Motor neuron (in vitro differentiated cells): ENCODE measurements at regions not wholly inside any gene's neighbourhood (a gene's known extent, or its start where the extent isn't known, plus 50 kb on each side); places are given as distances from the start of the nearest gene placed in this dataset.

Experiments
- ATAC-seq, 8 experiments: fragments of 200-7000 bp; cut with Tn5 transposase; replicated peaks in 6 of 8; 2 replicates each; pipeline ENCODE4 v1.8.0; 2021; ENCODE audit warnings: mild to moderate bottlenecking in 8 of 8, moderate library complexity in 8 of 8
- H3K27ac ChIP-seq, 2 donors: fragments of 250-450 bp; sonication (Bioruptor Pico); 2 replicates each; pipeline ENCODE4 v1.9.0; 2021; ENCODE audit warnings: antibody characterized with exemption in 2 of 2, mild to moderate bottlenecking in 2 of 2, moderate library complexity in 1 of 2
- H3K4me1 ChIP-seq, 2 donors: fragments of 250-450 bp; sonication (Bioruptor Pico); replicated peaks in 1 of 2; 2 replicates each; pipeline ENCODE4 v1.6.1; 2021; ENCODE audit warnings: antibody characterized with exemption in 2 of 2, mild to moderate bottlenecking in 2 of 2, moderate library complexity in 1 of 2
- H3K4me3 ChIP-seq, 5 donors: fragments of 250-450 bp; sonication (Bioruptor Pico); 2 replicates each; pipeline ENCODE4 v1.9.0; 2021; ENCODE audit warnings: antibody characterized with exemption in 5 of 5, mild to moderate bottlenecking in 5 of 5, moderate library complexity in 4 of 5
- WGBS, 10 experiments: fragments of 450-650 bp; shearing (Covaris generic); methylation state at CpG; one replicate each; pipeline ENCODE4 v1.0.0; 2022; 5-methylcytosine and 5-hydroxymethylcytosine counted together
- in situ Hi-C, 9 experiments: fragments of 400-800 bp; cut with MboI; loops; one replicate each; pipeline ENCODE4 v1.15.0; 2021; ENCODE audit warnings: low sequenced_read_pairs in 9 of 9, low pct_unique_long_range_greater_than_20kb in 2 of 9; ENCODE audit not compliant: unreplicated experiment in 9 of 9

GRCh38 chr21:18191139-18191538 lies 53.5 kb upstream of the CHODL start:
- Histone ChIP-seq H3K27ac (no peak overlapping the region), H3K4me3 (no peak overlapping the region)
- in situ Hi-C loops: no loop called here

GRCh38 chr21:18178509-18178908 lies 66.1 kb upstream of the CHODL start:
- in situ Hi-C loops: no loop called here
- Histone ChIP-seq H3K4me1 (no peaks in the 10 kb centered on the region), H3K4me3 (no peak overlapping the region), H3K27ac (no peak overlapping the region)
- ATAC-seq: no peak

More at GRCh38 chr21:18191139-18191538, 53.5 kb upstream of the CHODL start:
- no peaks in the 10 kb centered on the region for H3K4me1 ChIP-seq
- no peak for ATAC-seq

- H3K4me1 ChIP-seq: no peaks in the 10 kb centered on the region
- in situ Hi-C loops: loop anchor here in 1 of 9 experiments (25.0 kb wide), 1 partner anchor 112 kb away; no protein-coding TSS in a partner anchor
- no peak overlapping the region for H3K27ac ChIP-seq
- ATAC-seq: no peak
- no peak overlapping the region for H3K4me3 ChIP-seq
These were observed 70.3 kb upstream of the CHODL start for GRCh38 chr21:18174370-18174769.

- in situ Hi-C loops: loop anchor here in 1 of 9 experiments (25.0 kb wide), 1 partner anchor 109 kb away; no protein-coding TSS in a partner anchor
- H3K4me1 ChIP-seq: no peaks in the 10 kb centered on the region
- 21 to 100% (median 86%) methylated on average over 1 to 2 of the region's 2 CpGs for WGBS, 10 experiments
- ATAC-seq: no peak
- no peak overlapping the region for H3K4me3 ChIP-seq
- no peak overlapping the region for H3K27ac ChIP-seq
These were observed 73.8 kb upstream of the CHODL start for GRCh38 chr21:18170829-18171228.

- no peak for ATAC-seq
- in situ Hi-C loops: loop anchor here in 1 of 9 experiments (25.0 kb wide), 1 partner anchor 108 kb away; no protein-coding TSS in a partner anchor
- Histone ChIP-seq H3K4me3 (no peak overlapping the region), H3K4me1 (no peaks in the 10 kb centered on the region), H3K27ac (no peak overlapping the region)
- 0 to 100% (median 89%) methylated on average over 2 of the region's 2 CpGs for WGBS, 10 experiments
These were observed 74.4 kb upstream of the CHODL start for GRCh38 chr21:18170221-18170620.

GRCh38 chr21:18168108-18168507 lies 76.5 kb upstream of the CHODL start:
- no peak for ATAC-seq
- WGBS, 10 experiments: 12 to 82% (median 76%) methylated on average over 1 to 3 of the region's 3 CpGs; no CpG with 5 or more reads in 4 of the 10 experiments
- no peak overlapping the region for H3K27ac ChIP-seq
- no peaks in the 10 kb centered on the region for H3K4me1 ChIP-seq
- in situ Hi-C loops: loop anchor here in 1 of 9 experiments (25.0 kb wide), 1 partner anchor 106 kb away; no protein-coding TSS in a partner anchor
- no peak overlapping the region for H3K4me3 ChIP-seq

- H3K27ac ChIP-seq: no peak overlapping the region
- ATAC-seq: peak in 2 of 8 experiments; percentile 20 to 24
- WGBS, 10 experiments: 2 to 100% (median 79%) methylated on average over 1 to 6 of the region's 6 CpGs
- in situ Hi-C loops: loop anchor here in 1 of 9 experiments (25.0 kb wide), 1 partner anchor 103 kb away; no protein-coding TSS in a partner anchor
- no peaks in the 10 kb centered on the region for H3K4me1 ChIP-seq
- no peak overlapping the region for H3K4me3 ChIP-seq
These were observed 79.7 kb upstream of the CHODL start for GRCh38 chr21:18164933-18165332.

GRCh38 chr21:18164483-18164882 lies 80.2 kb upstream of the CHODL start:
- no peaks in the 10 kb centered on the region for H3K4me1 ChIP-seq
- H3K27ac ChIP-seq: no peak overlapping the region
- no peak for ATAC-seq
- no peak overlapping the region for H3K4me3 ChIP-seq
- WGBS, 10 experiments: 0 to 100% (median 37%) methylated on average over 1 to 3 of the region's 3 CpGs; no CpG with 5 or more reads in 2 of the 10 experiments
- in situ Hi-C loops: loop anchor here in 1 of 9 experiments (25.0 kb wide), 1 partner anchor 102 kb away; no protein-coding TSS in a partner anchor

- H3K4me3 ChIP-seq: no peak overlapping the region
- ATAC-seq: peak in 1 of 8 experiments; percentile 58
- H3K27ac ChIP-seq: no peak overlapping the region
- in situ Hi-C loops: loop anchor here in 1 of 9 experiments (25.0 kb wide), 1 partner anchor 102 kb away; no protein-coding TSS in a partner anchor
- H3K4me1 ChIP-seq: no peaks in the 10 kb centered on the region
These were observed 80.7 kb upstream of the CHODL start for GRCh38 chr21:18163956-18164355.

DNA sequence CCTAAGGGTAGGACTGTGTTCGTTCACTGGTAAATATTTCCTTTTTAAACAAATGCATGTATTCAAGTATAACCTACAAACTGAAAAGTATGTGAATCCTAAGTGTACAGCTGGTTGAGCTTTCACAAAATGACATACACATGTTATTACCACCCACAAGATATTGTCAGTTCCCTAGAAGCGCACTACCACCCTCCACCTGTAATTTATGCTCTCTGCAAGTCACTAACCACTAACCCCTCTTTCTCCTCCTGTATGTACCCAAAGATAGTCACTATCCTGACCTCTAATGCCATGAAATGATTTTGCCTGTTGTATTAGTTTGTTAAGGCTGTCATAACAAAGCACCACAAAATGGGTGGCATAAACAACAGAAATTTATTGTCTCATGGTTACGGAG lies 82.8 kb upstream of the CHODL start:
- in situ Hi-C loops: loop anchor here in 1 of 9 experiments (25.0 kb wide), 1 partner anchor 100 kb away; no protein-coding TSS in a partner anchor
- no peak overlapping the region for H3K27ac ChIP-seq
- no peaks in the 10 kb centered on the region for H3K4me1 ChIP-seq
- no peak for ATAC-seq
- 11 to 94% (median 81%) methylated on average over 1 to 3 of the region's 3 CpGs; no CpG with 5 or more reads in 1 of the 10 experiments for WGBS, 10 experiments
- H3K4me3 ChIP-seq: no peak overlapping the region

DNA sequence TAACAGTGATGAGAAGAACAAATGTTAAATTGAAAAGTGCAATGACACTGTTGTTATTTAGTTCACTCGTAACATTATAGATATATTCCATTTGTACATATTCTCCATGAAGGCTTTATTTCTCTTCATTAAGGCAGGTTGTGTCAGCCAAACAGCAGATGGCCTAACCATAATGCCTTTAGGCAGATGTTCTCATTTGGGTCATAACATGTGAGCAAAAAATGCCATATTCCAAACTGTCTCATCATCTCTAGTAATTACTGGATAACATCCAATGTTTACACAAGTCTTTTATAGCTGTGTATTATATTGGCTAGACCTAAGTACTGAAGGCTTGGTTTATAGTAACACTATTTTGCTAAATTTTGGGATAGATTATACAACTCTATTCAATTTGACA lies 87.2 kb upstream of the CHODL start:
- in situ Hi-C loops: loop anchor here in 1 of 9 experiments (25.0 kb wide), 1 partner anchor 95 kb away; no protein-coding TSS in a partner anchor
- peaks cover 0 to 15% of the 10 kb centered on the region in 2 donors for H3K4me1 ChIP-seq
- H3K27ac ChIP-seq: no peak overlapping the region
- H3K4me3 ChIP-seq: no peak overlapping the region
- ATAC-seq: peak in 1 of 8 experiments; percentile 45
- 11 to 100% (median 86%) methylated on average over 1 of the region's 1 CpG; no CpG with 5 or more reads in 3 of the 10 experiments for WGBS, 10 experiments

- in situ Hi-C loops: loop anchor here in 1 of 9 experiments (25.0 kb wide), 1 partner anchor 93 kb away; no protein-coding TSS in a partner anchor
- peak in 5 of 8 experiments; percentile 37 to 80 (median 70) for ATAC-seq
- peak overlapping the region in 1 of 2 donors; percentile 21 for H3K27ac ChIP-seq
- H3K4me1 ChIP-seq: peaks cover 0 to 15% of the 10 kb centered on the region in 2 donors
- WGBS, 10 experiments: 0 to 55% (median 31%) methylated on average over 3 to 5 of the region's 5 CpGs
- H3K4me3 ChIP-seq: no peak overlapping the region
These were observed 89.0 kb upstream of the CHODL start for GRCh38 chr21:18155508-18156193.

GRCh38 chr21:18153063-18153462 lies 91.6 kb upstream of the CHODL start:
- peak in 1 of 8 experiments; percentile 58 for ATAC-seq
- in situ Hi-C loops: loop anchor here in 1 of 9 experiments (25.0 kb wide), 1 partner anchor 91 kb away; no protein-coding TSS in a partner anchor
- WGBS, 10 experiments: 14 to 100% (median 75%) methylated on average over 1 to 2 of the region's 2 CpGs; no CpG with 5 or more reads in 2 of the 10 experiments
- Histone ChIP-seq H3K27ac (no peak overlapping the region), H3K4me1 (peaks cover 0 to 15% of the 10 kb centered on the region in 2 donors), H3K4me3 (no peak overlapping the region)
